Mesendoderm (in vitro differentiated cells): ENCODE measurements at regions not wholly inside any gene's neighbourhood (a gene's known extent, or its start where the extent isn't known, plus 50 kb on each side); places are given as distances from the start of the nearest gene placed in this dataset.

Source experiments
- DNase-seq: peaks from one replicate; pipeline ENCODE4 v3.0.0; 2013
- H2AK5ac ChIP-seq: 2 replicates; pipeline ENCODE4 v1.6.1; 2013; ENCODE audit warnings: low read length, inconsistent platforms
- H2BK120ac ChIP-seq: 2 replicates; pipeline ENCODE4 v1.6.1; 2013; ENCODE audit warnings: low read depth, mild to moderate bottlenecking, low read length, moderate library complexity, mixed read lengths
- H2BK15ac ChIP-seq: replicated peaks from 2 replicates; pipeline ENCODE4 v1.6.1; 2013; ENCODE audit warnings: low read depth, mild to moderate bottlenecking, moderate library complexity
- H2BK5ac ChIP-seq: 2 replicates; pipeline ENCODE4 v1.6.1; 2013; ENCODE audit warnings: low read length, inconsistent platforms
- H3K18ac ChIP-seq: 2 replicates; pipeline ENCODE4 v1.6.1; 2013; ENCODE audit warnings: mild to moderate bottlenecking, low read length, mixed read lengths
- H3K23ac ChIP-seq: one replicate; pipeline ENCODE4 v1.6.1; 2013; ENCODE audit warnings: low read length
- H3K27ac ChIP-seq: 2 replicates; pipeline ENCODE4 v1.5.1; 2013; ENCODE audit warnings: low read depth, mild to moderate bottlenecking, inconsistent platforms, low read length, moderate library complexity
- H3K27me3 ChIP-seq: 2 replicates; pipeline ENCODE4 v1.6.1; 2013; ENCODE audit warnings: low read length, control low read depth, mild to moderate bottlenecking, inconsistent platforms; ENCODE audit not compliant: insufficient read depth, poor library complexity
- H3K36me3 ChIP-seq: 2 replicates; pipeline ENCODE4 v1.6.1; 2013; ENCODE audit warnings: low read length, inconsistent platforms; ENCODE audit not compliant: control insufficient read depth, insufficient read depth
- H3K4ac ChIP-seq: one replicate; pipeline ENCODE4 v1.6.1; 2013; ENCODE audit warnings: low read depth, mild to moderate bottlenecking, low read length, moderate library complexity
- H3K4me1 ChIP-seq: 2 replicates; pipeline ENCODE4 v1.6.1; 2013; ENCODE audit warnings: low read depth, low read length, inconsistent platforms; ENCODE audit not compliant: control insufficient read depth
- H3K4me2 ChIP-seq: 2 replicates; pipeline ENCODE4 v1.6.1; 2013; ENCODE audit warnings: low read length
- H3K4me3 ChIP-seq: 2 replicates; pipeline ENCODE4 v1.5.1; 2013; ENCODE audit warnings: mild to moderate bottlenecking, low read length
- H3K56ac ChIP-seq: one replicate; pipeline ENCODE4 v1.6.1; 2013; ENCODE audit warnings: low read length
- H3K79me1 ChIP-seq: 2 replicates; pipeline ENCODE4 v1.6.1; 2013; ENCODE audit warnings: low read length, inconsistent platforms
- H3K79me2 ChIP-seq: 2 replicates; pipeline ENCODE4 v1.6.1; 2013; ENCODE audit warnings: mild to moderate bottlenecking, low read length; ENCODE audit not compliant: control insufficient read depth, insufficient read depth
- H3K9ac ChIP-seq: 2 replicates; pipeline ENCODE4 v1.6.1; 2013; ENCODE audit warnings: low read length, inconsistent platforms
- H4K5ac ChIP-seq: one replicate; pipeline ENCODE4 v1.6.1; 2013; ENCODE audit warnings: low read length
- H4K8ac ChIP-seq: one replicate; pipeline ENCODE4 v1.6.1; 2013; ENCODE audit warnings: low read depth, mild to moderate bottlenecking, control low read depth, low read length, moderate library complexity
- WGBS: extraction: QIAGEN DNeasy Blood & Tissue Kit; methylation state at CpG from one replicate; pipeline ENCODE4 v1.1.7; 2013; ENCODE audit warnings: low lambda C conversion rate, missing lambda C conversion rate; ENCODE audit not compliant: insufficient coverage; ENCODE audit errors: extremely low coverage; 5-methylcytosine and 5-hydroxymethylcytosine counted together

DNA sequence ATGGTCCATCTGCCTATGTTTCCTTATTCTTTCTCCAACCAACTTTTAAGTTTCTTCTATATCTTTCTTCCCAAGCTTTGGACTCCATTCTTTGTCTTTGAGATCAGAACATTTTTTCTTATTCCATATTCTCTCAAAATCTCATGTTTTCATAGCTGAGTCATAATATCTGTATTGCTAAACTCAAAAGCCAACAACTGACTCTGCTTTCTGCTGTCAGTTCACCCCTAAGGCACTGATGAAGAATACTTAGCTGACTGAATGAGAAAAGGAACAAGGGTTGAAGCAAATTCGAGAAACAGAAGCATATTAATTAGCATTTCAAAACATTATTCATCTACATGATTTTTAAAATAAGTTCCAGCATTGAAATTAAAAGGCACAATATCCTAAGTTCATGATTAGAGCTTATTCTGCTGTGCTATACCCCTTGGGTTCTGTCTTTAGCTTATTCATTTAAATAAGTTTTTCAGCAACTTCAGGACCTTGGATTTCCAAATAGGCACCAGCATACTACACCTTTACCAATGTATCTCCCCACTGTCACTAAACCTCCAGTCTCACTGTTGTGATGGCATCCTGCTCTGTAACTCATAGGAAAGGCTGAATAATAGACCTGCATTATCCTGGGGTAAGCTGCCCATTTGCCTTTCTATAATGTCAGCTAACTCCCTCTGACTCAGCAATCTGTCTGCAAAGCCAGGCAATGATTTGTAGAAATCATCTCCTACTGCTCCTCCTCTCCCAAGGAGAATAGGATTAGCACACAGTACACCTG, 49.9 kb upstream of the C5orf46 start:
- Histone ChIP-seq H3K36me3 (no peaks in the 10 kb centered on the region), H3K4me2 (no peak overlapping the region), H3K79me2 (no peaks in the 10 kb centered on the region), H2AK5ac (no peak overlapping the region), H3K9ac (no peak overlapping the region), H2BK5ac (no peak overlapping the region), H3K27me3 (no peaks in the 10 kb centered on the region), H3K18ac (no peak overlapping the region), H4K5ac (no peak overlapping the region), H3K79me1 (no peaks in the 10 kb centered on the region), H2BK120ac (no peak overlapping the region), H3K23ac (no peak overlapping the region), H4K8ac (no peak overlapping the region), H3K4me1 (peaks cover 1% of the 10 kb centered on the region), H2BK15ac (no peak overlapping the region), H3K4me3 (no peak overlapping the region), H3K56ac (no peak overlapping the region), H3K27ac (no peak overlapping the region), H3K4ac (no peak overlapping the region)
- DNase-seq: no peak
- no CpG with 5 or more reads among the region's 1 CpG for WGBS
